ENCODE measurements at regions not wholly inside any gene's neighbourhood (a gene's known extent, or its start where the extent isn't known, plus 50 kb on each side); places are given as distances from the start of the nearest gene placed in this dataset.

DNA sequence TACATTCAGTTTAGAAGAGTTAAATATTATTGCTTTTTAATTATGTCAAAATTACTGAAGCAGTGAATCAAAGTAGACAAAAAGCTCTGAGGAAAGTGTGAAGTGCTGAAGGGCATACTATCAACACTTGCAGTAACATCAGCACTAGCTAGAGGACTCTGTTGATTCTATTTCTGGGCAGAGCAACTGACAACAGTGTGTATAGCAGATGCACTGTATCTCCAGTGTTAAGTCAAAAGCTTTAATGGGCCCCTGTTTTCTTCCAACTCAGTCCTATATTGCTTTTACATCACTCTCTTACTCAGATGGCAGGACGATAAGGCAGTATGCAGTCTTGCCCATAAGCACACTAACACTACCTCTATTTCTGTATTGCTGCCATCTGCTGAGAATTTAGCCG lies 435.2 kb upstream of the AMOT start:
- no peaks in the 10 kb centered on the region for H3K79me2 ChIP-seq (ENCODE audit: insufficient read depth, low read length)
- no peaks in the 10 kb centered on the region for H3F3A ChIP-seq (ENCODE audit: insufficient read depth, low read length)
- H3K9ac ChIP-seq (ENCODE audit: low read length): no peak overlapping the region
- H3K27ac ChIP-seq (ENCODE audit: low read depth, low read length, poor library complexity, severe bottlenecking): no peak overlapping the region
- H3K36me3 ChIP-seq (ENCODE audit: insufficient read depth, low read length): no peaks in the 10 kb centered on the region
- TF ChIP-seq, protein P1, sequence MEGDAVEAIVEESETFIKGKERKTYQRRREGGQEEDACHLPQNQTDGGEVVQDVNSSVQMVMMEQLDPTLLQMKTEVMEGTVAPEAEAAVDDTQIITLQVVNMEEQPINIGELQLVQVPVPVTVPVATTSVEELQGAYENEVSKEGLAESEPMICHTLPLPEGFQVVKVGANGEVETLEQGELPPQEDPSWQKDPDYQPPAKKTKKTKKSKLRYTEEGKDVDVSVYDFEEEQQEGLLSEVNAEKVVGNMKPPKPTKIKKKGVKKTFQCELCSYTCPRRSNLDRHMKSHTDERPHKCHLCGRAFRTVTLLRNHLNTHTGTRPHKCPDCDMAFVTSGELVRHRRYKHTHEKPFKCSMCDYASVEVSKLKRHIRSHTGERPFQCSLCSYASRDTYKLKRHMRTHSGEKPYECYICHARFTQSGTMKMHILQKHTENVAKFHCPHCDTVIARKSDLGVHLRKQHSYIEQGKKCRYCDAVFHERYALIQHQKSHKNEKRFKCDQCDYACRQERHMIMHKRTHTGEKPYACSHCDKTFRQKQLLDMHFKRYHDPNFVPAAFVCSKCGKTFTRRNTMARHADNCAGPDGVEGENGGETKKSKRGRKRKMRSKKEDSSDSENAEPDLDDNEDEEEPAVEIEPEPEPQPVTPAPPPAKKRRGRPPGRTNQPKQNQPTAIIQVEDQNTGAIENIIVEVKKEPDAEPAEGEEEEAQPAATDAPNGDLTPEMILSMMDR (IDR thresholded peaks at IDR 0.05; ENCODE audit: low read length): no peak
- TF ChIP-seq EZH2 (IDR thresholded peaks at IDR 0.05; ENCODE audit: borderline replicate concordance, low read length): no peak
- no peak overlapping the region for H3K4me3 ChIP-seq (ENCODE audit: low read depth, low read length, poor library complexity, severe bottlenecking)
- H3K27me3 ChIP-seq (ENCODE audit: insufficient read depth, low read length): no peaks in the 10 kb centered on the region
- no peak overlapping the region for H3K4me2 ChIP-seq (ENCODE audit: low read length)
- H4K20me1 ChIP-seq (ENCODE audit: insufficient read depth, low read length): no peaks in the 10 kb centered on the region
- H3K9me3 ChIP-seq (ENCODE audit: low read length): no peaks in the 10 kb centered on the region
- no peaks in the 10 kb centered on the region for H3K9me2 ChIP-seq (ENCODE audit: low read depth, low read length)
- no peaks in the 10 kb centered on the region for H3K4me1 ChIP-seq (ENCODE audit: insufficient read depth, low read length, severe bottlenecking)
- no peak overlapping the region for H2AFZ ChIP-seq (ENCODE audit: low read length)

DNA sequence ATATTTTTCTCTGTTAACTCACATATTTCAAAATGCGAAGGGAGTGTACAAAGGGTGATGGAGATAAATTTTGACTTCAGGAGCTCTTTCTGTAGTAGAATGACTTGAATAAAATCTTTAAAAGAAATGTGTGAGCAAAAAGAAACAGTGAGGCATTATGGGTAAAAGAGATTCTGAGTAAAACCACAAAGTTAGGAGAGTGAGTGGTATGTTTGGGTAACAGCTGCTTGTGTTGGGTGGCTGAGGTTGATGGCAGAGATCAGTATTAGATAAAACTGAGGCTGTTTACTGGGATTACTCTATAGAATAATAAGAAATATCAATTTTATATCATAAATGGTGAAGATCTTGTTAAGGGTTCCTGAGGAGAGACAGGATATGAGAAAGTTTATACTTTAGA lies 434.2 kb upstream of the AMOT start:
- no peak for TF ChIP-seq EZH2 (IDR thresholded peaks at IDR 0.05; ENCODE audit: borderline replicate concordance, low read length)
- TF ChIP-seq, protein P1 (IDR thresholded peaks at IDR 0.05; ENCODE audit: low read length): no peak
- H3K27me3 ChIP-seq (ENCODE audit: insufficient read depth, low read length): no peaks in the 10 kb centered on the region
- no peaks in the 10 kb centered on the region for H3K4me1 ChIP-seq (ENCODE audit: insufficient read depth, low read length, severe bottlenecking)
- no peaks in the 10 kb centered on the region for H3K9me2 ChIP-seq (ENCODE audit: low read depth, low read length)
- no peak overlapping the region for H2AFZ ChIP-seq (ENCODE audit: low read length)
- no peaks in the 10 kb centered on the region for H3K36me3 ChIP-seq (ENCODE audit: insufficient read depth, low read length)
- no peaks in the 10 kb centered on the region for H3K79me2 ChIP-seq (ENCODE audit: insufficient read depth, low read length)
- no peak overlapping the region for H3K27ac ChIP-seq (ENCODE audit: low read depth, low read length, poor library complexity, severe bottlenecking)
- H3K4me3 ChIP-seq (ENCODE audit: low read depth, low read length, poor library complexity, severe bottlenecking): no peak overlapping the region
- no peak overlapping the region for H3K9ac ChIP-seq (ENCODE audit: low read length)
- no peaks in the 10 kb centered on the region for H3K9me3 ChIP-seq (ENCODE audit: low read length)
- no peaks in the 10 kb centered on the region for H4K20me1 ChIP-seq (ENCODE audit: insufficient read depth, low read length)
- H3F3A ChIP-seq (ENCODE audit: insufficient read depth, low read length): no peaks in the 10 kb centered on the region
- no peak overlapping the region for H3K4me2 ChIP-seq (ENCODE audit: low read length)

DNA sequence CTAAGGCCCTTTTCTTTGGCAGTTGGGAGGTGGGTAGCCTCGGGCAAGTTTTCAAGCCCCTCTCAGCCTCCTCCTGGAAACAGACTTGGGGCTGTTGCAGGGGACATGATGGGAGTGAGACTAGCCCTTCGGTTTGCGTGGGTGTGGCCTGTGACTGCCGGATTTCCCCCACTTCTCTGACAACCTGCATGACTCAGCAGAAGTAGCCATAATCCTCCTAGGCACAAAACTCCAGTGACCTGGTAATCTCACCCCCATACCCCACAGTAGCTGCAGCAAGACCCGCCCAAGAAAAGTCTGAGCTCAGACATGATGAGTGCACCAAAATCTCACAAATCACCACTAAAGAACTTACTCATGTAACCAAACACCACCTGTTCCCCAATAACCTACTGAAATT lies 433.7 kb upstream of the AMOT start:
- no peaks in the 10 kb centered on the region for H3K27me3 ChIP-seq (ENCODE audit: insufficient read depth, low read length)
- H3K27ac ChIP-seq (ENCODE audit: low read depth, low read length, poor library complexity, severe bottlenecking): no peak overlapping the region
- H3K9me2 ChIP-seq (ENCODE audit: low read depth, low read length): no peaks in the 10 kb centered on the region
- no peaks in the 10 kb centered on the region for H3K4me1 ChIP-seq (ENCODE audit: insufficient read depth, low read length, severe bottlenecking)
- no peak overlapping the region for H3K9ac ChIP-seq (ENCODE audit: low read length)
- H3K9me3 ChIP-seq (ENCODE audit: low read length): no peaks in the 10 kb centered on the region
- H3F3A ChIP-seq (ENCODE audit: insufficient read depth, low read length): no peaks in the 10 kb centered on the region
- H3K79me2 ChIP-seq (ENCODE audit: insufficient read depth, low read length): no peaks in the 10 kb centered on the region
- no peak overlapping the region for H2AFZ ChIP-seq (ENCODE audit: low read length)
- no peak overlapping the region for H3K4me2 ChIP-seq (ENCODE audit: low read length)
- H4K20me1 ChIP-seq (ENCODE audit: insufficient read depth, low read length): no peaks in the 10 kb centered on the region
- H3K4me3 ChIP-seq (ENCODE audit: low read depth, low read length, poor library complexity, severe bottlenecking): no peak overlapping the region
- TF ChIP-seq, protein P1 (IDR thresholded peaks at IDR 0.05; ENCODE audit: low read length): no peak
- no peak for TF ChIP-seq EZH2 (IDR thresholded peaks at IDR 0.05; ENCODE audit: borderline replicate concordance, low read length)
- H3K36me3 ChIP-seq (ENCODE audit: insufficient read depth, low read length): no peaks in the 10 kb centered on the region

Measured in OCI-LY1 (cell line).